KMS-11 (cell line): ENCODE measurements at regions not wholly inside any gene's neighbourhood (a gene's known extent, or its start where the extent isn't known, plus 50 kb on each side); places are given as distances from the start of the nearest gene placed in this dataset.

Source experiments
- H2AFZ ChIP-seq: fragments of 200-600 bp; sonication (generic); 2 replicates; pipeline ENCODE4 v1.6.1; 2016; ENCODE audit warnings: antibody characterized with exemption, mixed run types, low read depth
- H3K27ac ChIP-seq: fragments of 200-600 bp; sonication (generic); 2 replicates; pipeline ENCODE4 v1.6.1; 2016; ENCODE audit warnings: mild to moderate bottlenecking, mixed run types
- H3K27me3 ChIP-seq: fragments of 200-600 bp; sonication (generic); 2 replicates; pipeline ENCODE4 v1.6.1; 2017; ENCODE audit warnings: mild to moderate bottlenecking, low read depth, mixed run types, moderate library complexity; ENCODE audit not compliant: insufficient read depth
- H3K36me3 ChIP-seq: fragments of 200-600 bp; sonication (generic); 2 replicates; pipeline ENCODE4 v1.6.1; 2017; ENCODE audit warnings: mild to moderate bottlenecking, mixed run types; ENCODE audit not compliant: insufficient read depth
- H3K4me1 ChIP-seq: fragments of 200-600 bp; sonication (generic); 2 replicates; pipeline ENCODE4 v1.6.1; 2016; ENCODE audit warnings: mild to moderate bottlenecking, low read depth, mixed run types; ENCODE audit not compliant: poor library complexity, severe bottlenecking
- H3K4me2 ChIP-seq: fragments of 200-600 bp; sonication (generic); 2 replicates; pipeline ENCODE4 v1.7.0; 2016; ENCODE audit warnings: mild to moderate bottlenecking, mixed run types
- H3K4me3 ChIP-seq: fragments of 200-600 bp; sonication (generic); IDR thresholded peaks from 2 replicates; pipeline ENCODE4 v1.6.1; 2017; ENCODE audit warnings: low read depth, low read length, mixed read lengths; ENCODE audit not compliant: insufficient read depth
- H3K79me2 ChIP-seq: fragments of 200-600 bp; sonication (generic); 2 replicates; pipeline ENCODE4 v1.6.1; 2016; ENCODE audit warnings: low read depth, mixed run types; ENCODE audit not compliant: insufficient read depth
- H3K9ac ChIP-seq: fragments of 200-600 bp; sonication (generic); 2 replicates; pipeline ENCODE4 v1.6.1; 2016; ENCODE audit warnings: mild to moderate bottlenecking, mixed run types
- H4K20me1 ChIP-seq: fragments of 200-600 bp; sonication (generic); 2 replicates; pipeline ENCODE4 v1.6.1; 2016; ENCODE audit warnings: mild to moderate bottlenecking, mixed run types; ENCODE audit not compliant: insufficient read depth
- CTCF ChIP-seq: fragments of 200-600 bp; sonication (generic); conservative IDR thresholded peaks from 2 replicates; pipeline ENCODE4 v1.6.1; 2017; ENCODE audit warnings: low read depth, mild to moderate bottlenecking, antibody characterized with exemption, low read length, moderate library complexity, mixed read lengths

GRCh38 chr2:16283071-16283850 is 342.9 kb downstream of the MYCN start:
- TF ChIP-seq CTCF, result no peak
- Histone ChIP-seq H3K36me3 (no peaks in the 10 kb centered on the region), H2AFZ (no peak overlapping the region), H3K79me2 (no peaks in the 10 kb centered on the region), H3K27ac (no peak overlapping the region), H3K9ac (no peak overlapping the region), H3K4me1 (peaks cover 36% of the 10 kb centered on the region), H3K4me3 (no peak overlapping the region), H4K20me1 (no peaks in the 10 kb centered on the region), H3K4me2 (no peak overlapping the region), H3K27me3 (no peaks in the 10 kb centered on the region)

GRCh38 chr2:16282511-16282910 is 342.2 kb downstream of the MYCN start:
- Histone ChIP-seq H2AFZ (no peak overlapping the region), H3K36me3 (no peaks in the 10 kb centered on the region), H3K27ac (no peak overlapping the region), H3K9ac (no peak overlapping the region), H4K20me1 (no peaks in the 10 kb centered on the region), H3K4me3 (no peak overlapping the region), H3K27me3 (no peaks in the 10 kb centered on the region), H3K4me2 (0 out of 2 replicates have a peak overlapping the region, but pooled peaks have one; percentile 43), H3K79me2 (no peaks in the 10 kb centered on the region), H3K4me1 (peaks cover 43% of the 10 kb centered on the region)
- no peak for TF ChIP-seq CTCF

DNA sequence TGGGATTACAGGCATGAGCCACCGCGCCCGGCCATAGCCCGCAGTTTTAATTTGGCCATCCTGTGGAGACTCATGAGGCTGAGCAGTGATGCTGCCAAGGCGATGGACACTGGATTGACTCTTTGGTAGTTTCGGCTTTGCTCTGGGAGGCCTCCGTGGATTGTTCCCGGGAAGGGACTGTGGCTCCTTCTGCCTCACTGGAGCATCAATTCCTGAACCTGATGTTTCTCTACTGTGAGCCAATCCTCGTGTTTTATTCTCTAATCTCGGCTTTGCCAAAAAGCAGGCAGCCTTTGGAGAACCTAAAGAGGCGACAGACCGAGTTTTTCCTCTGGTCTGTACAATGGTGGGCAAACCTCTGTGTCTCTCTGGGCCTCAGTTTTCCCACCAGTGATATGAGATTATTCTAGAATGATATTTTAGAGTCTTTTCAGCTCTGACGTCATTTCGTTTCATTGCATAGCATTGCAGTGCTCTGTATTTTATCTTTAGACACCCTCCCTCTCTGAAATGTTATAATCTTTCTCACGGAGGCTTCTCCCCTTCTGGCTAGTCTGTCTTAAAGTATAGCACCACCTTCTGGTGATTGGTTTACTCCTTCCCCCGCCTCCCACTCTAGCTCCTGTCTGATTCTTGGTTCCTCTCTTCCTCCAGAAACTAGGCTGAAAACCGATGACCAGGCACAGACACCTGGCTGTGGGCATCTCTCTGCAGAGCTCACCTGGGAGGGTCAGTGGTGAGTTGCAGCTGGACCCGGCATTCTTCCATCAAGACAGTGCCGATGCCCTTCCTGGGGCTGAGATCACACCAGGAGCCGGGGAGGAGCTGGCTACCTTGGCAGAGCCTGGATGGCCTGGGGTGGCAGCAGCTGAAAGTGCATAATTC is 341.3 kb downstream of the MYCN start:
- Histone ChIP-seq H3K36me3 (no peaks in the 10 kb centered on the region), H2AFZ (peak overlapping the region; percentile 45; the same call in 1 of the 2 replicates), H3K79me2 (no peaks in the 10 kb centered on the region), H3K9ac (no peak overlapping the region), H3K4me3 (no peak overlapping the region), H3K4me1 (peaks cover 52% of the 10 kb centered on the region), H3K27me3 (no peaks in the 10 kb centered on the region), H3K4me2 (peak overlapping the region; percentile 43), H4K20me1 (no peaks in the 10 kb centered on the region), H3K27ac (no peak overlapping the region)
- TF ChIP-seq CTCF, result peak; percentile 81

DNA sequence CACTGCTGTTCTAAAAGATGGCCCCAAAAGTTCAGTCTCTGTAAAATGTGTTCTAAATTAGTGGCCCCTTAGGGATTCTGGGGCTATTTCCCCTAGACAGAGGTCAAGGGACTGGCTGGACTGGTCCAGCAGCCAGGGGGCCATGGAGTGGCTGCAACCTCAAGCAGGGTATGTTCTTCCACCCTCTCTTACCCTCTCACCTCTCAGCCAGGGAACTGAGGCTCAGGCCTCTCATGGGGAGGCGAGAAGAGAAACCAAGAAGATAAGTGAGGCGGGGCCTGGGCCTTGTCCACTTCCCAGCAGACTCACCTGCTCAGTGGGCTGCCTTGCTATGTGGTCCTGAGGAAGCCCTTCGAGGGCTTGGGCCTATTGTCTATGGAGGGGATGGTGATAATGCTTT is 339.7 kb downstream of the MYCN start:
- Histone ChIP-seq H4K20me1 (no peaks in the 10 kb centered on the region), H3K36me3 (no peaks in the 10 kb centered on the region), H3K4me1 (peaks cover 68% of the 10 kb centered on the region), H3K9ac (no peak overlapping the region), H3K4me3 (no peak overlapping the region), H2AFZ (no peak overlapping the region), H3K27me3 (no peaks in the 10 kb centered on the region), H3K4me2 (no peak overlapping the region), H3K27ac (no peak overlapping the region), H3K79me2 (no peaks in the 10 kb centered on the region)
- TF ChIP-seq CTCF, result no peak
